HG03045 (cell line): ENCODE measurements at regions not wholly inside any gene's neighbourhood (a gene's known extent, or its start where the extent isn't known, plus 50 kb on each side); places are given as distances from the start of the nearest gene placed in this dataset.
"Not testable (repeated sequence)": the region's sequence is repeated elsewhere in the genome, so short reads cannot be mapped to it uniquely, and the experiment has no call there.

Experiments used
- ATAC-seq: cut with Tn5 transposase; IDR thresholded peaks from one replicate; pipeline ENCODE4 v1.9.1; 2021; ENCODE audit warnings: mild to moderate bottlenecking, moderate library complexity; ENCODE audit not compliant: unreplicated experiment

- ATAC-seq: no peak
Observed at GRCh38 chr4:128540122-128540521, 252.5 kb upstream of the PGRMC2 start.

DNA sequence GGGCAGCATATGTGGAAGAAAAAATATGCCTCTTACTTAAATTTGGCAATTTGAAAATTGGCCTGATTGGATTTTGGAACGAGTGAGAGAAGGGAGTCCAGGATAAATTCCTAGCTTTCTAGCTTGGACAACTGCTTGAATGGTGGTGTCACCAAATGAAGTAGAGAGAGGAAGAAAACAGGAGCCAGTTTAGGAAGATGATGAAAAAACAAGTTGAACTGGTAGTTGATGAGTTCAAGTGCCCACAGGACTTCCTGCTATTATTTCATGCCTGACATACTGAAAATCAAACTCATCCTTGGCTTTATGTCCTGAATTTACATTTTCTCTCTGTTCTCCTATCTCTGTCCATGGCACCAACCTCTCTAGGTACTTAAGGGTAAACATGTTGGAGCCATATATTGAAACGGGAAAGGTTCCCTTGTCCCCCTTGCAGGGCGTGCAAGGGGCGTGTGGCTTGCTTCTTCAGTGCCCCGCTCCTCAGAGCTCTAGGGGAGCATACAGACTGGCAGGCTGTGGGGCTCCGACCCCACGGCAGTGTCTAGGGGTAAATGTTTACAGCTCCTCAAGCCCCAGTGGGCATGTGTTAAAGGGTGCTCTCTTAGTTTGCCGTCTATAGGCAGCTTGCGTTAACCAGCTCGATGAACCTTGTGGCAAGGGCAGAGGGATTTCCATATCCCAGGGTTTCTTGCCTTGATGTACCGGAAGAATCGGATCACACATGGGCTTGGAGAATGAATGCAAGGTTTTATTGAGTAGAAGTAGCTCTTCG, 250.7 kb upstream of the PGRMC2 start:
- no peak for ATAC-seq

- ATAC-seq: no peak
Observed at GRCh38 chr4:128536746-128537145, 249.1 kb upstream of the PGRMC2 start.

GRCh38 chr4:128535510-128535909, 247.9 kb upstream of the PGRMC2 start:
- ATAC-seq: not testable (repeated sequence)

- no peak for ATAC-seq
Observed at GRCh38 chr4:128528793-128529553, 241.4 kb upstream of the PGRMC2 start.

- no peak for ATAC-seq
Observed at GRCh38 chr4:128527946-128528576, 240.4 kb upstream of the PGRMC2 start.

DNA sequence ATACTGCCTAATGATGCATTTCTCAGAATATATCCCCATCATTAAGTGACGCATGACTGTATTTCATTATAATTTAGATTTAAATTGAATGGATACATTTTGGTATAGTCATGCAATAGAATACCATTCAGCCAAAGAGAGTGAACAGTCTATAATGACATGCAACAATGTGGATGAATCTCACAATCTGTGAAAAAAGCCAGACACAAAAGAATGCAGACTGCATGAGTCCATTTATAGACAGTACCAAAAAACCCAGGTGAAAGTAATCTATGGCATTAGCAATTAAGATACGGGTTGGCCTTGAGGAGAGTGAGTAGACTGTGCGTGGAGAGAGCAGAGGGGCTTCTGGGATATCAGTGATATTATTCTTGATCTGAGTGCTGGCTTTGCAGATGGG, 239.7 kb upstream of the PGRMC2 start:
- ATAC-seq: no peak

DNA sequence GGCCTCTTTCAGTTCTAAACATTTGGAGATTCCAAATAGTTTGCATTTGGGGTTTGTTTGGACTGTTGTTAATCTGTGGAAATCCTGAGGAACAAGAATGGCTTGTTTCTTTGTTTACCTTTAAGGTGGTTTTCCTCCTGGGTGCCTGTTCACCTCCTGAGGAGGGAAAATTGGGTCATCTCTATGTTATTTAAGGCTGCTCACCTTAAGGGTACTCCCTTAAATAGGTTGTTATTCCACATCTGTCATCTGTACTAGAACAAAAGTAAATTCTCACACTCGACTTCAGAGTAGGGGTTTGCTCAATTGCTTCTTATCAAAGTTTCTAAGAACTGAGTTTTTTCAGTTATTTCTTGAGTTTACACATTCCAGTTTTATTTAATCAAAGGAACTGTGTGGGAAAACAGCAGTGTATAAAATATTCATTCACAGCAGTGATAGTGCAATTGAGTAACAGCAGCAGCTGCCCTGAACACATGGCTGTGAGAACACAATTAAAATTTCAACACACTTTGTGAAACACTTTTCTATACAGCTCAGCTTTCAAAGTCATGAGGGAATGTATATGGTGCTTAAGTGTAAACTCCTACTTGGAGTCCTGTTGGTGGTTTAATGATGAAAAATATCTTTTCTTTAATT, 238.5 kb upstream of the PGRMC2 start:
- ATAC-seq: no peak

- ATAC-seq: no peak
Observed at GRCh38 chr4:128525387-128525786, 237.8 kb upstream of the PGRMC2 start.

DNA sequence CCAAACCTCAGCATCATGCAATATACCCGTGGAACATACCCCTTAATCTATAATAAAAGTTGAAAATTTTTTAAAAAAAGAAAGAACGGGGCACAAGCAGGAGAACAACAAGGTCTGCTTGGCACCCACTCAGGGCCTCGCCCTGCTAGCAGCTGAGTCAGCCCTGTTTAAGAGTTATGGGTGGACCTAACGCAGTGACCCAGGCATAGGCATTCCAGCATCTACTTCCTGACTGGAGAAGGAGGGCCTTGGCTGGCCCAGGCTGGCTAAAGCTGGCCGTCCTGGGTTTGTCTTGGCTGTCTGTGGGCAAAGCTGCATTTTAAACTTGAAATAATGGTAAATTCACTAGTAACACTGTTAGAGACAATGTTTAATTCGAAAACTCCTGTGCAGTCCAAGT, 236.7 kb upstream of the PGRMC2 start:
- no peak for ATAC-seq

GRCh38 chr4:128521648-128522111, 234.1 kb upstream of the PGRMC2 start:
- ATAC-seq: no peak

- ATAC-seq: no peak
Observed at GRCh38 chr4:128521156-128521555, 233.5 kb upstream of the PGRMC2 start.

DNA sequence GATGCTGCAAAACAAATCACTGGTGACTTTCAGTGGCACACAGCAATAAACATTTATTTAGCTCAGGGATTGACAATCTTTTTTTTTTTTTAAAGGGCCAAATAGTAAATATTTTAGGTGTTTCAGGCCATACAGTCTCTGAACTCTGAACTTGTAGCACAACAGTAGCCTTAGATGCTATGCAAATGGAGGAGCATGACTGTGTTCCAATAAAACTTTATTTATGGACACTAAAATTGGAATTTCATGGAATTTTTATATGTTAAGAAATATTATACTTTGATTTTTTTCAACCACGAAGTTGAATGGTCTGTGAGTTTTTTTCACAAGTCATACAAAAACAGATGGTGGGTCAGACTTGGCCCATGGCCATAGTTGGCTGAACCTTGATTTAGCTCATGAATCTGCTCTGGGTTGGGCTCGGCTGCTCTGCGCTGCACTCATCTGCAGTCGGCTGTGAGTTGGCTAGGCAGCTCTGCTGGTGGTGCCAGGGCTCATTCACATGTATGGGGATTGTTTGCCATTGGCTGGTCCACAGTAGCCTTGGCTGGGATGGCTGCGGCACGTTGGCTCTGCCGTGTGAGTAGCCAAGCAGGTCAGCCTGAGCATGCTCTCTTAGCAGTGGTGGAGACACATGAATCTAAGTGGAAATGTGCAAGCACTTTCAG, 231.7 kb upstream of the PGRMC2 start:
- no peak for ATAC-seq

DNA sequence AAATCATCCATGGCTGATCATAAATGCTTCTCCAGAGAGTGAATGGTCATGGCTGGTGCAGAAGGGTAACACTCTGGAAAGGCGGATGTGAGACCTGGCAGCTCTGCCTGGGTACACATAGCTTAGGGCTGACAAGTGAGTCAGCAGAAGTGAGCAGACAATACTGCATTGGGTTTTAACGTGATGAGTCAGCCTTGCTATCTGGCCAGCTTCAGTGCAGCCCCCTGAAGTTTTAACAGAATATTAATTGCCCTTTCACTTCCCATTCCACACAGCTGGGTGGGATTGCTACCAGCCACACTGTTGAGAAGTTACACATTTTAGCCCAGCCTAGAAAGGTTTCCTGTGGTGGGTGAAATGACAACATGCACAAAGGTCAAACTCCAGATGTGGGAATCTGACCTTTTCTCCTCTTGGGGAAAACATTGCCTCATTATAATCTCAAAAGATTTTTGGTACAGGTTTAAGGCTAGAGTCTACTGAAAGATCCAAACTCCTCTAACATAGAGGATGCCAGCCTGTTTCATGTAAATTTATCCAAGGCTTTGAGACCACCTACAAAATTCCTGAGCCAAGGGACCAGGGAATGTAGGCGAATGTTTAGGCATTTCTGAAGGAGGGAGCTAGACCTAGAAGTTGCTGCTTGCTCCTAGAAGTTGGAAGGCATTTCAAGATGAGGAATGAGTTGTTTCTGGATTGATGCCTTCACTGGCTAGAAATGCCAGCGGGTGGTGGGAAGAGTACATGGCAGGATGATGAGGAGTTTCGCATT, 230.3 kb upstream of the PGRMC2 start:
- peak; percentile 97 for ATAC-seq

DNA sequence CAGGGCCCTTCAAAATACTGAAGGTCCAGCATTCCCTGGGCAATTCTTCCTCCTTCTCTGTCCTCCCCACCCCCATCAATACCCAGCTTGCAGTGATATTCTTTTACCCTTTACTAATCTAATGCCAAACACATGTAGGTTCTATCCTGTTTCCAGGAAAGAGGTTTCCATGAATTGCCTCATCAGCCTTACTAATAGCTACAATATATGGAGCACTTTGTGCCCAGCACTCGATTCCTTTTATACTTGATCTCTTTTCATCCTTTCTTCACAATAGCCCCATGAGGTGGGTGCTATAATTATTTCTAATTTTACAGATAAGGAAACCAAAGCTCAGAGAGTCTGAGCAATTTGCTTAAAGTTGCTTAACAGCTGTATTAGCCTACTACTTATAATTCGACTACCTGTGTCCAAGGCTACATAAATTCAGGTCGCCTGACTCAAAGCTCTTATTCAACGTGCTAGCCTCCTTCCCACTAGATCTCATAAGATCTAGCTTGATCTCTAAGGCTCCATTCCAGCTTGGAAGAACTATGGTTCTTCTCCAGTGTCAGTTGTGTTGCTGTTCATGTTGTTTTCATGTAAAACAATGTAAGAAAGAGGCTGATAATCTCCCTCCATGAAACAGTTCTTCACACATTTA, 229.6 kb upstream of the PGRMC2 start:
- ATAC-seq: no peak

GRCh38 chr4:128516301-128516969, 228.8 kb upstream of the PGRMC2 start:
- ATAC-seq: no peak

DNA sequence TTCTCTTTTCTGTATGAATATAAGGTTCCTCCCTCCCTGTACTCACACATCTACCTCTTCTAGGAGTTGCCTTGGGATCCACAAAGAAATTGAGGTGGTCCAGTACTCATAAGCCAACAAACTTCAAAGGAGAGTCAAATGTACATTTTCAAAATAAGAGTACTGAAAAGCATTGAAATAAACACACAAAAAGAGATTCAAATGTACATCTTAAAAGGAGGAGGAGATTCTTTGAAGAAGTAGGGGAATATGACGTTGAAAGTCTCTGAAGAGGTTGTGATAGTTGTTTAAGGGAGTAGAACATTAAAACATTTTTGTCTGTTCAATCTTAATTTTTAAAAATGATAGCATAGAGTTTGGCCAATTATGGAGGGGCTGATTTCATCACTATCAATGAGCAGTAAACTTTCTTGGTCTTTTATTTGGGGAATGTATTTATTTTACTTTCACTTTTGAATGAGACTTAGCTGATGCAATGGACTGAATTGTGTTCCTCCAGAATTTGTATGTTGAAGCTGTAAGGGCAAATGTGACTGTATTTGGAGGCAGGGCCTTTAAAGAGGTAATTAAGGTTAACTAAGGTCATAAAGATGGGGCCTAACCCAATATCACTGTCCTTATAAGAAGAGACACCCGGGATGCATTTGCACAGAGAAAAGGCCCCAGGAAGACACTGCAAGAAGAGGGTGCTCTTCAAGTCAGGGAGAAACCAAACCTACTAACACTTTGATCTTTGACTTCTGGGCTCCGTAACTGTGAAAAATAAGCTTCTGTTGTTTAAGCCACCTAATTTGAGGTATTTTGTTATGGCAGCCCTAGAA, 226.3 kb upstream of the PGRMC2 start:
- no peak for ATAC-seq

- ATAC-seq: no peak
Observed at GRCh38 chr4:128512767-128513322, 225.2 kb upstream of the PGRMC2 start.
